CD4-positive, CD25-positive, alpha-beta regulatory T cell (primary cell): ENCODE measurements at regions not wholly inside any gene's neighbourhood (a gene's known extent, or its start where the extent isn't known, plus 50 kb on each side); places are given as distances from the start of the nearest gene placed in this dataset.

Experiments used
- ATAC-seq, 2 donors: fragments of 150-1000 bp; cut with Tn5 transposase; one replicate each; pipeline ENCODE4 v1.10.0; 2021; ENCODE audit warnings: low read depth in 2 of 2, moderate number of reproducible peaks in 2 of 2, moderate library complexity in 1 of 2
- DNase-seq, 3 donors: peaks; one replicate each; pipeline versions ENCODE4 v3.0.0 to v3.0.0-alpha.2; 2012 to 2022; ENCODE audit warnings: mixed read lengths in 1 of 3
- H3K27ac ChIP-seq: one replicate; pipeline ENCODE4 v1.7.0; 2013; ENCODE audit warnings: mild to moderate bottlenecking, low read length; ENCODE audit not compliant: insufficient read depth, poor library complexity, severe bottlenecking
- H3K27me3 ChIP-seq: one replicate; pipeline ENCODE4 v1.7.0; 2013; ENCODE audit warnings: low read length; ENCODE audit not compliant: control insufficient read depth, insufficient read depth
- H3K36me3 ChIP-seq: one replicate; pipeline ENCODE4 v1.7.0; 2013; ENCODE audit warnings: mild to moderate bottlenecking, low read length, moderate library complexity; ENCODE audit not compliant: control insufficient read depth, insufficient read depth
- H3K4me1 ChIP-seq: 2 replicates; pipeline ENCODE4 v1.7.0; 2013; ENCODE audit warnings: mild to moderate bottlenecking, low read length; ENCODE audit not compliant: insufficient read depth, control insufficient read depth, poor library complexity, severe bottlenecking
- H3K4me3 ChIP-seq: one replicate; pipeline ENCODE4 v1.7.0; 2013; ENCODE audit warnings: low read depth, mild to moderate bottlenecking, low read length, moderate library complexity
- H3K9me3 ChIP-seq, 2 experiments: 1 replicate in 1 of 2; 2 replicates in 1 of 2; pipeline ENCODE4 v1.7.0; 2013; ENCODE audit warnings: low read length in 2 of 2, mild to moderate bottlenecking in 1 of 2, moderate library complexity in 1 of 2; ENCODE audit not compliant: control insufficient read depth in 2 of 2
- H3K27ac Mint-ChIP-seq, 3 donors: one replicate each; pipeline ENCODE4 v1.8.0; 2020 to 2022; ENCODE audit warnings: mild to moderate bottlenecking in 3 of 3, mixed read lengths in 3 of 3, moderate library complexity in 2 of 3
- H3K27me3 Mint-ChIP-seq: one replicate; pipeline ENCODE4 v1.8.0; 2022; ENCODE audit warnings: mild to moderate bottlenecking, mixed read lengths
- H3K36me3 Mint-ChIP-seq: one replicate; pipeline ENCODE4 v1.8.0; 2020; ENCODE audit warnings: mixed read lengths
- H3K4me1 Mint-ChIP-seq, 4 donors: one replicate each; pipeline ENCODE4 v1.8.0; 2020 to 2022; ENCODE audit warnings: mixed read lengths in 4 of 4, mild to moderate bottlenecking in 1 of 4
- H3K4me3 Mint-ChIP-seq, 4 donors: one replicate each; pipeline ENCODE4 v1.8.0; 2020 to 2022; ENCODE audit warnings: mild to moderate bottlenecking in 4 of 4, mixed read lengths in 4 of 4, moderate library complexity in 3 of 4
- H3K9me3 Mint-ChIP-seq, 7 donors: one replicate each; pipeline ENCODE4 v1.8.0; 2020 to 2022; ENCODE audit warnings: mixed read lengths in 7 of 7, mild to moderate bottlenecking in 3 of 7, moderate library complexity in 2 of 7

DNA sequence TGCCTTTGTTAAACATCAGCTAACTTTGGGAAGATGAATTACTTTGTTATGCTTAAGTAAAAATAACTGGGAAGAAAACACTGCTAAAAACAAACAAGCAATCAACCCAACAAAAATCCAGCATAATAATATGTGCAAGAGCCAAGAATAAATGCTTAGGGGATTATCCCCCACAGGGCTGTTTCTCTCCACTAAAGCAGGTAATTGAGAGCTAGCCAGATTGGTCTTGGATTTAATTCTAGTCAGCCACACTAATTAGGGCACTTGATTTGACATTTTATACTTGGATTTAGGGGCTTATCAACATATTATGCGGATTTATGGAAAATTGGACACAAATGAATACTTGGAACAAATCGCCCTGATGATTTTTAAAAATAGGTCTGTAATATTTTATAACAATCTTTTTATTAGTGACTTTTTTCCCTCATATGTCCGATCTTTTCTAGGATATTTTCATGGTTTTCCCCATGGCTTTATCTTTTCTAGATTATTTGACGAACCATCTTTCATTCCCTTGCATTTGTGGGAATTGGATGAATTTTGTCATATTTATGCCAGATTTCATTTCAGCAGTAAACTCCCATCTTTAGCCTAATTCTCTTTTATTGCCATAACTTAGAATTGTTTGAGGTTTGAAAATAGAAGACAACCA, 199.1 kb upstream of the NXPH2 start:
- no peak for DNase-seq
- ATAC-seq = no peak
- no peak overlapping the region for H3K4me3 Mint-ChIP-seq
- H3K4me3 ChIP-seq = no peak overlapping the region
- no peaks in the 10 kb centered on the region for H3K9me3 ChIP-seq
- H3K36me3 Mint-ChIP-seq = no peaks in the 10 kb centered on the region
- no peaks in the 10 kb centered on the region for H3K4me1 ChIP-seq
- no peak overlapping the region for H3K27ac ChIP-seq
- no peaks in the 10 kb centered on the region for H3K36me3 ChIP-seq
- no peak overlapping the region for H3K27ac Mint-ChIP-seq
- H3K9me3 Mint-ChIP-seq = peaks cover 0 to 8% (median 5%) of the 10 kb centered on the region in 7 donors
- no peaks in the 10 kb centered on the region for H3K27me3 Mint-ChIP-seq
- no peaks in the 10 kb centered on the region for H3K4me1 Mint-ChIP-seq
- no peaks in the 10 kb centered on the region for H3K27me3 ChIP-seq

DNA sequence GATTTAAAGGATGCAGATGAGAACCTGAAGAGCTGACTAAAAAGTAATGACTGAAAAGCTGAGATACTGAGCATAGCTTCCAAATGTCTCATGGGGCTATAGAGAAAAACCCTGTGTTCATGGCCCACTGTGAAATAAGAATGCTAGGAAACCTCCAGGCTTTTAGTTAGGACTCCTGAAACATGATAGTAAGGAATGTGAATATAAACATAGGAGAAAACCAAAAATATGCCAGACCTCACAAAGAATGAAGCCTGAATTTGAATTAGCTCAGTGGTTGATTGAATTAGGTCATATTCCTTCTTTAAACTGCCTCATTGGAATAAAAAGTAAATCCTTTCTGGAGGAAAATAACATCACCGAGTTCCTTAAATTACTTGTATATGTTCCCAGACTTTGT, 194.5 kb upstream of the NXPH2 start:
- Mint-ChIP-seq H3K4me1 (no peaks in the 10 kb centered on the region), H3K27ac (no peak overlapping the region), H3K4me3 (no peak overlapping the region), H3K9me3 (peaks cover 0 to 12% (median 4%) of the 10 kb centered on the region in 7 donors), H3K36me3 (no peaks in the 10 kb centered on the region), H3K27me3 (no peaks in the 10 kb centered on the region)
- DNase-seq = no peak
- Histone ChIP-seq H3K36me3 (no peaks in the 10 kb centered on the region), H3K27ac (no peak overlapping the region), H3K9me3 (no peaks in the 10 kb centered on the region), H3K27me3 (no peaks in the 10 kb centered on the region), H3K4me1 (no peaks in the 10 kb centered on the region), H3K4me3 (no peak overlapping the region)
- no peak for ATAC-seq

DNA sequence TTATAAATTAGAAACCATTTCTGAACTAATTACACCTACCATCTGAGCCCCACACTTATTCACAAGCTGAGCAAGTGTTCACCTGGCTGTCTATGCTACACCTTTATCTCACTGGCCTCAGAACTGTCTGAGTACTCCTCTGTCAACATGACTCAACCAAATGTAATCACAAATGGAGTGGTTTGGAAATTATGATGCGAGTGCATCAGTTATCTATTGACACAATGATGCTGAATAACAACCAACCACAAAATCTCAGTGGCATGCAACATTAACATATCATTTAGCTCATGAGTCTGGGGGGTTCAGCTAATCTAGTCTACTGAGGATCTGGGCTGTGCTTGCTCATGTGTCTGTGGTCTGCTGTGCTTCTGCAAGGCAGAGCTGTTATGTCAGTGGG, 184.2 kb upstream of the NXPH2 start:
- H3K27ac ChIP-seq = no peak overlapping the region
- Mint-ChIP-seq H3K27me3 (no peaks in the 10 kb centered on the region), H3K4me1 (no peaks in the 10 kb centered on the region), H3K9me3 (peaks cover 0 to 26% (median 4%) of the 10 kb centered on the region in 7 donors), H3K27ac (no peak overlapping the region), H3K36me3 (no peaks in the 10 kb centered on the region), H3K4me3 (no peak overlapping the region)
- H3K27me3 ChIP-seq = no peaks in the 10 kb centered on the region
- peaks cover 0 to 2% of the 10 kb centered on the region in 2 experiments for H3K9me3 ChIP-seq
- DNase-seq (no peak), ATAC-seq (no peak)
- no peak overlapping the region for H3K4me3 ChIP-seq
- H3K36me3 ChIP-seq = no peaks in the 10 kb centered on the region
- H3K4me1 ChIP-seq = no peaks in the 10 kb centered on the region

DNA sequence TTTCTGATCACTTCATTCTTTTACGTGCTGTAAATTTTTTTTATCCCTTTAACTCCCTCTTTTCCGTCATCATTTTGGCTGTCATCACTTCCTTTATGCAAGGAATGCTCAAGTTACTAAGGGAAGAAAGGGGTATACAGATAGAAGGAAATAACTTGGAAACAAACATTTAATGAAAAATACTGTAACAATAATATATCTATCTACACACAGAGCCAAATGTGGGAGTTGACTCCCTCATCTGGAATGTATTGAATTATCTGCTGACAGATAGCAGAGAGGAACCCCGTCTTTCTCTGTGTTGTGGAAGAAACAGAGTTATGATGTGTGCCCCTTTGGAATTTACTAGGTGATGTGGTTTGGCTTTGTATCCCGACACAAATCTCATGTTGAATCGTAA, 182.5 kb upstream of the NXPH2 start:
- H3K4me1 ChIP-seq = no peaks in the 10 kb centered on the region
- no peaks in the 10 kb centered on the region for H3K36me3 Mint-ChIP-seq
- peaks cover 0 to 31% (median 4%) of the 10 kb centered on the region in 7 donors for H3K9me3 Mint-ChIP-seq
- DNase-seq (no peak), ATAC-seq (no peak)
- H3K27me3 Mint-ChIP-seq = no peaks in the 10 kb centered on the region
- H3K27ac ChIP-seq = no peak overlapping the region
- no peak overlapping the region for H3K27ac Mint-ChIP-seq
- no peaks in the 10 kb centered on the region for H3K36me3 ChIP-seq
- no peak overlapping the region for H3K4me3 ChIP-seq
- H3K4me3 Mint-ChIP-seq = no peak overlapping the region
- H3K9me3 ChIP-seq = peaks cover 0 to 2% of the 10 kb centered on the region in 2 experiments
- no peaks in the 10 kb centered on the region for H3K4me1 Mint-ChIP-seq
- H3K27me3 ChIP-seq = no peaks in the 10 kb centered on the region

DNA sequence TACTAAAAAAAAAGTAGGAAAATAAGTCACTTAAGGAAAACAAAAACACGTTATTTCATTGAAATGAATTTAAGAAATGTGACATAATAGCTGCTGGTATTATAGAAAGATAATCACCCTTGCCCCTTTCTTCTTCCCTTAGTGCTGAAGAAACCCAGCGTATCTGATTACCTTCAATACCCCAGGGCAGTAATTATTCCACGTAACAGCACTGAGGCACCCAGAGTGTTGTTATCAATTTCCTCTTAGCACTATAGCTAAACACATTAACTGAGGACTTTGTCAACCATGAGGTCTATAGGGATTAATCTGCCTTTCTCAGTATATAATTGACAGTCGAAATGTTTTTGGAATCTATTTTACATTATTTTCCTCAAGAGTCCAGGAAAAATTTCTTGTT, 180.0 kb upstream of the NXPH2 start:
- Mint-ChIP-seq H3K4me3 (no peak overlapping the region), H3K4me1 (no peaks in the 10 kb centered on the region), H3K9me3 (peaks cover 1 to 19% (median 5%) of the 10 kb centered on the region in 7 donors), H3K36me3 (no peaks in the 10 kb centered on the region), H3K27me3 (no peaks in the 10 kb centered on the region), H3K27ac (no peak overlapping the region)
- no peaks in the 10 kb centered on the region for H3K27me3 ChIP-seq
- H3K4me3 ChIP-seq = no peak overlapping the region
- DNase-seq (no peak), ATAC-seq (no peak)
- H3K36me3 ChIP-seq = no peaks in the 10 kb centered on the region
- H3K4me1 ChIP-seq = no peaks in the 10 kb centered on the region
- peaks cover 0 to 2% of the 10 kb centered on the region in 2 experiments for H3K9me3 ChIP-seq
- H3K27ac ChIP-seq = no peak overlapping the region

DNA sequence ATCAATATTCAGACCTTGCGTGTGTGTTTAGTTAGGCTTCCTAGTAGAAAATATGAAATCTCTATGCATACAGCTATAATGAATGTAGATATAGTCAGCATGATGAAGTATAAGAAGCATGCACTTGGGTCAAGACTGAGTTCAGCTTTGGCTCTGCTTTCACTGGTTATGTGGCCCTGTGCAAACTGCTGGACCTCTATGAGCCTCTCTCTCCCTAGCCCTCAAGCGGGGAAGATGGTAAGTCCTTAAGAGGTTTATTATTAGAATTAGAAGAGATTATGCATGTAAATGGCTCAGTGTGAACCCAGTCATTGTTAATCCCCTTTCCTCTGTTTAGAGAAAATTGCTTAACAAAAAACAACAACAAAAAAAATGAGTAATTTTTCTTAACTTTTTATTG, 178.8 kb upstream of the NXPH2 start:
- Histone ChIP-seq H3K36me3 (no peaks in the 10 kb centered on the region), H3K4me3 (no peak overlapping the region), H3K9me3 (peaks cover 0 to 2% of the 10 kb centered on the region in 2 experiments), H3K4me1 (no peaks in the 10 kb centered on the region), H3K27ac (no peak overlapping the region), H3K27me3 (no peaks in the 10 kb centered on the region)
- peaks cover 3 to 13% (median 6%) of the 10 kb centered on the region in 7 donors for H3K9me3 Mint-ChIP-seq
- no peaks in the 10 kb centered on the region for H3K36me3 Mint-ChIP-seq
- no peak for DNase-seq
- ATAC-seq = no peak
- H3K4me3 Mint-ChIP-seq = no peak overlapping the region
- H3K27me3 Mint-ChIP-seq = no peaks in the 10 kb centered on the region
- no peaks in the 10 kb centered on the region for H3K4me1 Mint-ChIP-seq
- no peak overlapping the region for H3K27ac Mint-ChIP-seq

DNA sequence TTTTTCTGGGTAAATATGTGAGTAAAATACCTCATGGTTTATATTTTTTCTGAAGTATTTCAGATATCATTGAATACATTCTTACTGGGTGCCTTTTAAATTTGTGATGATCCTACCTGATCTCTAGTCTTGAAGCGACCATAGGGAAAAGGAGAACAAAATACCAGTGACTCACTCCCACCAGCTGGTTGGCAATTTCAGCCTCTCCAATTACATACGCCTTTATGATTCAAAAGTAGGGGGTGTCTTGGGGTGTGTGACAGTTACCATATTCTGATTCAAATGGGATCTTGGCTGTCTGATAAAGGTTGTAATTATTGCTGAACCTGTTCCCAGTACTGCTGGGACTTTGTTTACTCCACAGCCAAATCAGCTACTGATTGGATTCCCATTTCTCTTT, 175.9 kb upstream of the NXPH2 start:
- DNase-seq (no peak), ATAC-seq (no peak)
- H3K4me1 ChIP-seq = no peaks in the 10 kb centered on the region
- H3K9me3 ChIP-seq = no peaks in the 10 kb centered on the region
- Mint-ChIP-seq H3K27ac (no peak overlapping the region), H3K9me3 (peaks cover 2 to 13% (median 4%) of the 10 kb centered on the region in 7 donors), H3K27me3 (no peaks in the 10 kb centered on the region), H3K4me3 (no peak overlapping the region), H3K4me1 (no peaks in the 10 kb centered on the region), H3K36me3 (no peaks in the 10 kb centered on the region)
- H3K27me3 ChIP-seq = no peaks in the 10 kb centered on the region
- no peaks in the 10 kb centered on the region for H3K36me3 ChIP-seq
- H3K4me3 ChIP-seq = no peak overlapping the region
- H3K27ac ChIP-seq = no peak overlapping the region

DNA sequence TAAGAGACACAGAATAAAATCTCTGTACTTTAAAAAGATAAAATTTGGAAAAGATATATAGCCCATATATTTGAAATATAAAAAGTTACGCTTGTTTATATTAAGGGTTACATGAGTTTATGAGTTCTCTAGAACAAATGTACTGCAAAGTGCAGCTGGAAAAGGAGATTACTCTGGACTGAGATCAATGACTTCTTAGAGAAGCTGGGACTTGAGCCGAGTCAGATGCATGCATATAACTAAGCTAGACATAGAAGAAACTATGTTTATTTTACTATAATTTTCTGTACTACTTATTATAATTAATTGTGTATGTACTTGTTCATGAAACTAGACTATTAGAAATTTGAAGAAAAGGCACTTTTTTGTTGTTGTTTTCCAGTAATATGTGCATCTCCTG, 170.3 kb upstream of the NXPH2 start:
- no peaks in the 10 kb centered on the region for H3K27me3 ChIP-seq
- Mint-ChIP-seq H3K27me3 (no peaks in the 10 kb centered on the region), H3K27ac (no peak overlapping the region), H3K36me3 (no peaks in the 10 kb centered on the region), H3K9me3 (peaks cover 0 to 10% (median 5%) of the 10 kb centered on the region in 7 donors), H3K4me1 (no peaks in the 10 kb centered on the region), H3K4me3 (no peak overlapping the region)
- no peak for DNase-seq
- no peak overlapping the region for H3K4me3 ChIP-seq
- H3K4me1 ChIP-seq = no peaks in the 10 kb centered on the region
- H3K27ac ChIP-seq = no peak overlapping the region
- no peak for ATAC-seq
- H3K36me3 ChIP-seq = no peaks in the 10 kb centered on the region
- H3K9me3 ChIP-seq = no peaks in the 10 kb centered on the region
